Mammary epithelial cell (primary cell): ENCODE measurements at regions not wholly inside any gene's neighbourhood (a gene's known extent, or its start where the extent isn't known, plus 50 kb on each side); places are given as distances from the start of the nearest gene placed in this dataset.

Experiments
- CTCF ChIP-seq, 2 donors: IDR thresholded peaks in 1 of 2; conservative IDR thresholded peaks in 1 of 2; 2 replicates each; pipeline ENCODE4 v1.5.1; 2011 to 2012; ENCODE audit warnings: inconsistent platforms in 2 of 2, low read length in 2 of 2, mild to moderate bottlenecking in 2 of 2, control low read depth in 1 of 2, low read depth in 1 of 2; ENCODE audit not compliant: insufficient read depth in 1 of 2; ENCODE audit errors: extremely low read depth in 1 of 2
- EZH2 ChIP-seq: IDR thresholded peaks from 2 replicates; pipeline ENCODE4 v1.6.1; 2012; ENCODE audit warnings: low read length, inconsistent platforms, borderline replicate concordance

- TF ChIP-seq EZH2 (no peak), CTCF (conservative IDR thresholded peaks at IDR 0.05 in 1 of 2, IDR thresholded peaks at IDR 0.05 in 1 of 2; ENCODE audit: extremely low read depth in 1 of 2, insufficient read depth in 1 of 2, low read depth in 1 of 2, low read length in 2 of 2) (no peak)
These were observed 390.7 kb upstream of the ZP4 start for GRCh38 chr1:238281418-238281817.
